ENCODE measurements at regions not wholly inside any gene's neighbourhood (a gene's known extent, or its start where the extent isn't known, plus 50 kb on each side); places are given as distances from the start of the nearest gene placed in this dataset.

DNA sequence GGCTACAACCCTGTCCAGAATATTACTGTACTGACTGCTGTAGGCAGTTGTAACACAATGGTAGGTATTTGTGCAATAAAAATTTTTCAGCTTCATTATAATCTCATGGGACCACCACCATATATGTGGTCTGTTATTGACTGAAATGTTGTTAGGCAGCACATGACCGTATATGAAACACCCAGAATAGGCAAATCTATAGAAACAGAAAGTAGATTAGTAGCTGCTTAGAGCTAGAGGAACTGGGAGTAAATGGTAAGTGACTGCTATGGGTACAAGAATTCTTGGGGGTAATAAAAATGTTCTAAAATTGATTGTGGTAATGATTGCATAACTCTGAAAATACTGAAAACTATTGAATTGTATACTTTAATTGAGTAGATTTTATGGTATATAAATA, 185.7 kb downstream of the ESM1 start:
- TF ChIP-seq, protein P1, sequence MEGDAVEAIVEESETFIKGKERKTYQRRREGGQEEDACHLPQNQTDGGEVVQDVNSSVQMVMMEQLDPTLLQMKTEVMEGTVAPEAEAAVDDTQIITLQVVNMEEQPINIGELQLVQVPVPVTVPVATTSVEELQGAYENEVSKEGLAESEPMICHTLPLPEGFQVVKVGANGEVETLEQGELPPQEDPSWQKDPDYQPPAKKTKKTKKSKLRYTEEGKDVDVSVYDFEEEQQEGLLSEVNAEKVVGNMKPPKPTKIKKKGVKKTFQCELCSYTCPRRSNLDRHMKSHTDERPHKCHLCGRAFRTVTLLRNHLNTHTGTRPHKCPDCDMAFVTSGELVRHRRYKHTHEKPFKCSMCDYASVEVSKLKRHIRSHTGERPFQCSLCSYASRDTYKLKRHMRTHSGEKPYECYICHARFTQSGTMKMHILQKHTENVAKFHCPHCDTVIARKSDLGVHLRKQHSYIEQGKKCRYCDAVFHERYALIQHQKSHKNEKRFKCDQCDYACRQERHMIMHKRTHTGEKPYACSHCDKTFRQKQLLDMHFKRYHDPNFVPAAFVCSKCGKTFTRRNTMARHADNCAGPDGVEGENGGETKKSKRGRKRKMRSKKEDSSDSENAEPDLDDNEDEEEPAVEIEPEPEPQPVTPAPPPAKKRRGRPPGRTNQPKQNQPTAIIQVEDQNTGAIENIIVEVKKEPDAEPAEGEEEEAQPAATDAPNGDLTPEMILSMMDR (IDR thresholded peaks at IDR 0.05; ENCODE audit: low read depth, low read length), result no peak
- TF ChIP-seq EZH2phosphoT487 (IDR thresholded peaks at IDR 0.05; ENCODE audit: low read depth), result no peak

Measured in OCI-LY3 (cell line).